Hepatic stellate cell (primary cell): ENCODE measurements at regions not wholly inside any gene's neighbourhood (a gene's known extent, or its start where the extent isn't known, plus 50 kb on each side); places are given as distances from the start of the nearest gene placed in this dataset.

ENCODE experiments used
- DNase-seq: peaks from one replicate; pipeline ENCODE4 v3.0.0; 2011; ENCODE audit warnings: low spot score

DNA sequence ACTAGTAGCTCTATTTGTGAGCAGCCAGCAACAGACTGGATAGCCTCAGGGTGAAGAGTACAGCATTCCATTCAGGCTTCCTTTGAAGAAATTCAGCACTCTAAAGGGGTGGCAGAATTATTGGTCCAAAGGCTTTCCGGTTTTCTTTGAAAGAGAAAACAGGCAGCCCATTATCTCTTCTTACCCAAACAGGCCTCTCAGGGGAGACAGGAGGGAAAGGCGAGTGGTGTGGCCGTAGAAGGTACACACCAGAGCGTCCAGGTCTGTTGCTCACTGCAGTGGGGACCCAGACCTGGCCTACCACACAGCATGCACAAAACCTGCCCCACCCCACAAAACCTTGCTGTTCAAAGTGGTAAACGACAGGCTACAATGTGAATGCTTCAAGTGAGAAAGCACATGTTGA lies 83.3 kb downstream of the ZNF608 start:
- no peak for DNase-seq

DNA sequence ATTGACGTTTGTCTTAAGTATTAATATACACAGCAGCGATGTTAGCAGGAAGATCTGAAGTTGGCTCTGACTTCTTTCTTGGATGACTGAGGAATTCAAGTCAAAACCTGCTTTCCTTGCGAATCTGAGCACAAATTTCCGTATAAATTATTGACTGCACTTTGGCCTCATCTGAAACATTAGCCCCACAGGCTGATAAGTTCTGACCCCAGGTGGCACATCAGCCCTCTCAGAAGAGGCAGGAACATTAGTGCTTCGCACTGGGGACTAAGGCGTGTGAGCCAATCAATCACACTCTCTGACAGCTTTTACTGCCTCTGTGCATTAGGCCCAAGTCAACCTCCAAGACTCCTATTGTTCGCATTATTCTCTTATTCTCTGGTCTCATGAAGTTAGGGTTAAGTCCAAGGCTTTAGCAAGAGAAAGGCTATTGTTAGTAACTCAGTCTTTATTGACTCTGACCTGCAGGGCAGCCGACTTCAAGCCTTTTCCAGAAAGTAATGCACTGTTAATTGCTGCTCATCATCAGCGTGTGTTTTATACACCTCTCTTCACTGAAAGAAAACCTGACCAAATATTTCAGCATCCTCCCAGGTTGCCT lies 84.2 kb downstream of the ZNF608 start:
- no peak for DNase-seq

DNA sequence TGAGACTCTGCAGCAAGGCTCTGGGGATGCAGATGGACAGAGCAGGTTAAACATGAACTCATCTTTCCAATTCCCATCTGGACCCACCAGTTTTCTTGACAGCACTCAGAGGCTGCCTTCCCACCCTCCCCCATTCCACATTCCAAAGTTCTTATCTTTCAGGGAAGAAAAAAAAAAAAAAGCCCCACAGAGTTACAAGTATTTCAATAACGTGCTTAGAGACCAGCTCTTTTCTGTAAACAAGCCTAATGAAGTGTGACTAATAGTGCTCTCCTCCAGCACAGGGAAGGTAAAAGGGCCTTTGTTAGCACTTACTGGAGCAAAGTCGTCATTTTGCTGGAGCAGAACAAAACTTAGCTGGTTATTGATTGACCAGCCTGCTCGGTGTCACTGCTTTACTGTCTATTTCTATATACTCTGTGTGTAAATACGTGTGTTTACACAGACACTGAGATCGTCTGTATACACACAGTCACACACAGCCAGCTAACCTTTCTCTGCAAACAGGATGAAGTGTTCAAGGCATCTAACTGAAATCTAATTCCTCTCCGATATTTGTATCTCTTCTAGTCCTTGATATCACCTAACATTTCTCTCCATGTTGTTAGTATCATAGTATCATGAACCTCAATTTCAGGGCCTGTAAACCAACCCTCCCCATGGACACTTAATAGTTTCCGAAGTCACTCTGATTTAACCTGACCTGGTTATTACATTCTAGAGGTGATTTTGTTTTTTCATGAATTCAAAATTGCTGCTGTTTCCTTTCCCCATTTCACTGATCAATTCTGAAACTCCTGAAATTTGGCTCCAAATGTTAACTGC lies 84.9 kb downstream of the ZNF608 start:
- DNase-seq, result peak; percentile 32

DNA sequence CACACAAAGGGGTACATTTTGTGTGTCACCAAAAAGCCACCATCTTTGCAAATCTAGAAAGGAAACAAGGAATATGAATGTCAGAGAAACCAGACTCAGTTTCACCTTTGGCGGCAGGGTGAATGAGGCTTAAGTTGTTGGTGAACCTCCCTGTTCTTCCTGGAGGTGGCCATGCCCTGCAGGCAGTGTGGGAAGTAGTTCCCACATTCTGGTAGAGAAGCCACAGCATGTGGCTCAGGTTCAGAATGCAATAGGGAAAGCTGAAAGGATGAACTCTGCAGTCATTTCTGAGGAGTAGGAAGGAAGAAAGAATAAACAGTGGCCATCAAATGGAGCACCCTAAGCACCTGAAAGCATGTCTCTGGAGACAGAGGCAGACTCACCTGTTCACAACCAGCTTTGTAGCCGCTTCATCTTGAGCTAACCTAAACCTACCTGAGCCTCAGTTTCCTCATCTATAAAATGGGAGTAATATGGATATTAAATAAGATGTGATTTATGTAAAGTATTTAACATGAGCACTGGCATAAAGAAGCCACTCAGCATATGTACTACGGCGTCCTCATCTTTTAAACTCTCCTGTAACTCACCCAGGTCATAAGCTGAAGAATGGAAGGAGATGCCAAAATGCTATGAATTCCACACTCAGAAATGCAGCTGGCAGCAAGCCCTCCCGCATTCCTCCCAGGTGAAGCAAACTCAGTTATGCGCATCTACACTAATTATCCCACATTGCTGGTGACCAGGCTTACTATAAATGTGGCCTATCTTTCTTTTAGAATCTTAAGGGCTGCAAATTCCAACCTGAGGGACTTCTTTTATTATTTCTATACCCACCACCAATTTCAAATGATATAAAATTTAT lies 86.0 kb downstream of the ZNF608 start:
- no peak for DNase-seq

DNA sequence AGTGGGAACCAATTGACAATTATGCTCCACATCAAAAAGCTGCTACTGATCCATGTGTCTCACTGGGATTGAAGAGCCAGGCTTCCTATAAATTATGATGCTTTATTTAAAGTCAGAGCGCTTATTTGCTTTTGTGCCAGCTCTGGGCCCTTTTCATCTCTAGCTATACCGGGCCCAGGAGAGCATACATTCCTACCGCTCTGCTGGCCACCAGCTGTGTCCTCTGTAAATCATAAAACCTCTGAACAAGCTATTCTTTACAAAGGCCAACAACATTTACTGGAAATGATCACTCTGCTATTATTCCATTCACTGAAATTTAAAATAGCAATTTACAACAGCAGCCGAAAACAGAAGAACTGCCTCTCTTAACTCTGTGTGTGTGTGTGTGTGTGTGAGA lies 86.6 kb downstream of the ZNF608 start:
- DNase-seq, result no peak

DNA sequence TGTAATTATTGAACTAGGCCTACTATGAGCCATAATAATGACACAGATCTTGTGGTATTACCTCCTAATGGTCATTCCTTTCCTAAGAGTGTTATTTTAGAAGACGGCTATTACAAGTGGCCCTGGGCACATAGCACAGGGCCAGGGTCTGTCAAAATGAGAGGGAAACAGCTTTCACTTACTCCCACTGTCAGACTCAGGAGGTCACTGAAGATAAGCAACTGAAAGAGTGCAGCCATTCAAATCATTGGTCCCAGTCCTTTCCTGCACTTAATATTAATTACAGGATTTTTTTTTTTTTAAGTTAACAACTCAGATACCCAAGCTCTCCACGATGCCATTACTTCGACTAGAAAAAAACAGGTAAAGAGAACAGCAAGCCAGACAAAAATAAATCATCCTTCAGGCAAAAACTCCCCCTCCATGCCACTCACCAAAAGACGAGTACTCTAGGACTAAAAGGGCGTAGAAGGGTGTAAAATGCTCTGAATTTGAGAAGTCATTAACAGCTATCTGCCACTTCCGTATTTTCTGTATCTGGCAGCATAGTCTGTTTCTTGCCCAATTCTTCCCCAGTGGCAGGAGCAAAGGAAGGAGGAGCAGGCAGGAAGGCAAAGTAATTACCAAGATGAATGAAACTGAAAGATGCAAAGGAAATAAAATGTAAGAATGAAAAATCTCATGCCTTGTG lies 87.4 kb downstream of the ZNF608 start:
- no peak for DNase-seq

DNA sequence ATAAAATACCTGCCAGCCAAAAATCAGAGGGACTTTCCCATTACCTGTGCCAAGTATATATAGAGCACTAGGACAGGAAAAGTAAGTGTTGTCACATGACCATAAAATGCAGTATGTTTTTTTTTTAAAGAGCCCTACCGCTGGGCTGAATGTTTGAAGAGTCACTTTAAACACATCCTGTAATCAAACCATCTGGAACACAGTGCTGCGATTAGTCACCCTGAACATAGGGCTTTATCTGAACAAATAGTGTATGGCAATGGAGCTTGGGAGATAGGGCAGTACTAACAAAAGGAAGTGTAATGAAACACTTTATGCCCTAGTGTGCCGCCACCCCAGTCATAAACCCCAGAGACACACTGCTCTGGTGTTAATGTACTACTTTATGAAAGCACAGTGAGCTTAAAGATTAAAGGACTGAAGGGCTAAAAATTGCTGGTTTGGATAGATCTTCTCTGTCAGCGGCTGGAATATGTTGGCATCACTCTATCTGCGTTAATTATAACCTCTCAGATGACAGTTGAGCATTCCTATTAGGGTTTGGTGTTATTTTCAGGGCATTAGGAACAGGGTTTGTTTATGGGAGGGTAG lies 90.4 kb downstream of the ZNF608 start:
- DNase-seq, result peak; percentile 64

DNA sequence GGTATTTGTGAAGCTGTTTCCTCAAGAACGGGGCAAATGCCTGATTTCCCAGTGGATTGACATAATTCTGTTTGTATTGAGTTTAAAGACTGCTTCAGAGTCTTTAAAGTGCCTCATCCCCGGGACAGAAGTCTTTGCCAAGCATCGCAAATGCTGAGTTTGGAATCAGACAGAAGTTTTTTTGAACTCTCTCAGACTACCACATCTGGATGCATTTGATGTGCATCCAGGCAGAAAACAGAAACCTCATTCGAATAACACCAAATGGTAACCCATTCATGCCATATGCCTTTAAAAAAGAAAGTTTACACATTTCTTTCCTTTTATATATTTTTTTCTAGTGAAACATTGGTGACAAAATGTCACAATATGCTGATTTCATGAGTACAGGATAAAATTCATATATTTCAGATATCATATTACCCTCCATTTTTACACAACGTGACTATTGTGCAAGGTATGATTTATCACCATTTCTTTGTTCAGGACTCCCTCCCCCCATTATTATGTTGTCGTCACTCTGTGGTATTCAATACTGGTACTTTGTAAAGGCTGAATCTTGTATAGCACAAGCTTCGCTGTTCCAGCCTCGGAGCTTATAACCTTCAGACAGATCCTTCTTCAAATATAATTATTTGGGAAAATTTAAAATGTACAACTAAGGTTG lies 91.1 kb downstream of the ZNF608 start:
- no peak for DNase-seq

DNA sequence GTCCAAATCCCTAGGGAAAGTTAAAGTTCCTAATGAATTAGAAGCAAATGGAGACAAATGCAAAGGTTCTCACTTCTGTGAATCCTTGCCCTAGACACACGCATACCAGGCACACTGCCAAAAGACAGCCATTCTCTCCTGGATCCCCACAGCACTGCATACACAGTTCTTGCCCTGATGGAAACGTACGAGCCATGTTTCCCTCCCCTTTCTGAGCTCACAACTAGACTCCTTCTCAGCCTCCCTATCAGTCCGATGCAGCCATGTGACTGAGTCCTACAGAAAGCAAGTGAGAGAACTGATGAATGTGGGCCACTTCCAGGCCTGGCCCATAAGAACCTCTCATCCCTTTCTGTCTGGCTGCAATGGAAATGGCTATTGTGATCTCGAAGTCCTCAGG lies 92.0 kb downstream of the ZNF608 start:
- no peak for DNase-seq

DNA sequence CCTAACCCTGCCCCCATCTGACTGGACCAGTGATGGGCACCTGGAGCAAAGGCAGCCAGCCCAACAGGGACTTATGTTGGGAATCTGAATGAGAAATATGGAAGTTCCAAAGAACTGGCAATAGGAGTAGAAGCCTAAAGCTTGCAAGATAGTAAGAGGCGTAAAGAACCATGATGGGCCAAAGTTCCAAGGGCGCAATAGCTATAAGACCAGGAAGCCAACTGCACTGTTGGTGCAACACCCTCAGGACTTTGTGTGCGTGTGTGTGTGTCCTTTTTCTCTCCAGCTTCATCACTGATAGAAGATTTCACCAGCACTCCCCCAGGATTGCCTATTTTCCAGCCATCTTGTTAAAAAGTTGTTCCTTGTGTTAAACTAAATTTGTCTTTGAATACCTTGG lies 92.8 kb downstream of the ZNF608 start:
- DNase-seq, result no peak

DNA sequence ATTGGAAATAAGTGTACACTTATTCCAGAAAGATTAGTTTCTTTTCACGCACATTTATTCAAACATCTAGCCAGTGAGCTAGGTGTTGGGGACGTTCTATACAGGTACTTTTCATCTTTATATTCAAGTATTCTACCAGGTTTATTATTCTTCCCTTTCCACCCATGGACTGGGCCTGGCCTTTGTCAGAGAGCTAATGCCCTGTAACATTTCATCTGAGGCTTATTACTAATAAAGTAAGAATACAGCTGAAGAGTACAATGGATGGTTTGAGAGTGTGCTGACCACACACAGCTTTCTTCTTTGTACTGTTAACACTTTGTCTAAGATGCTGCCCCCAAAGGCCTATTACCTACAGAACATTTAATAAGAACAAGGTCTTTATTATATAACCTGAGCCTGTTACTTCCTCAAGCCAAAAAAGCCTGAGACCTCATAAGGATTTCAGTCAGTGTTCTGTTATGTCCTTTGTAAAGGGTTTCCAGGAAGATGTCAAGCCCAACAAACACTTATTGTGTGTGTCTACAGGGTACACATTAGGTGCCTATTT lies 93.5 kb downstream of the ZNF608 start:
- no peak for DNase-seq

DNA sequence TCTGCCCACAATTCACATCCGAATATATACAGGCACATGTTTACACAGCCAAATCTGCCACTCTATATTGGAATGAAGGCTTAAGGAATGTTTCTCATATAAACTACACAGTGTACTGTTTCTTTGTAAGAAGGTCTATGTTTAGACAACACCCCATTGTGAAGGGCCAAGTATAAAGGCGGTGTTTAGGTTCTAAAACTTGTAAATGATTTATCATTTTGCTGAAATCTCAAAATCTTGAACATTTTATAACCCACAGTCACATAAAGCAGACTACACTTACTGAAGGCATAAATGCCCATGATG lies 94.0 kb downstream of the ZNF608 start:
- DNase-seq, result no peak

DNA sequence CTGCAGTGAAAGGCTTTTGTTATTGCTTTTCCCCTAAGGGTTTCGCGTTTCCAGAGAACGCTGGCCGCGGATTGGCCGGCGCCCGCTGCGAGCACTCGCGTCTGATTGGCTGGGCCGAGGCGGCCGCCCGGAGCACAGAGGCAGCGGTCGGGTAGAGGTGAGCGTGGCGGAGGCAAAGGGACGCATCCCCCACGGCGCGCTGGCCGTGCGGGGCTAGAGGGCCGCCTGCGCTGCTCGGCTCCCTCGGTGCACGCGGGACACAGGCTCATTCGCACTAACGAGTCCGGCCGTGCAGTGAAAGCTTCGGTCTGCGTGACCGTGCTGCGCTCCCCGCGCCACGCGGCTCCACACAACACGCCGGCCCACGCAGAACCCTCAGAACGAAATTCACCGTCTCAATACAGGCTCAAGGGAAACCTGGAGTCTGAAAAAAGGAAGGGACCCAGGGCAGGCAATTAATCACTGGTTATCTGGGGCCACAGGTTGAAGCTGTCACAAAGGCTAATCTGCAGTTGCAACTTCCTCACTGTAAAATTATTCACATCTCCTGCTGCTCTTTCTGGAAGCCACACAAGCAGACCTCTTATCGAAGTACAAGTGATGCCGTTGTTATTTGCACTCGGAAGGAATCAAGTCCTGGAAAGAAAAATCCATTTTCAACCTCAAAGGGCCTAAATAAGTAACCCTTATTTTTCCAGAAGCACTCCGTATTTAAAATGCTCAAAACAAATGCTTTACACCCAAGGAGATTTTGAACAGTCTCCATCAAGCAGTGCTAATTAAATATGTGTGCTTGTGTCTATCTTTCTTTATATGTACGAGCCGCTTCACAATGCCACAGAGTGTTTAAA lies 94.6 kb downstream of the ZNF608 start:
- DNase-seq, result peak; percentile 85

DNA sequence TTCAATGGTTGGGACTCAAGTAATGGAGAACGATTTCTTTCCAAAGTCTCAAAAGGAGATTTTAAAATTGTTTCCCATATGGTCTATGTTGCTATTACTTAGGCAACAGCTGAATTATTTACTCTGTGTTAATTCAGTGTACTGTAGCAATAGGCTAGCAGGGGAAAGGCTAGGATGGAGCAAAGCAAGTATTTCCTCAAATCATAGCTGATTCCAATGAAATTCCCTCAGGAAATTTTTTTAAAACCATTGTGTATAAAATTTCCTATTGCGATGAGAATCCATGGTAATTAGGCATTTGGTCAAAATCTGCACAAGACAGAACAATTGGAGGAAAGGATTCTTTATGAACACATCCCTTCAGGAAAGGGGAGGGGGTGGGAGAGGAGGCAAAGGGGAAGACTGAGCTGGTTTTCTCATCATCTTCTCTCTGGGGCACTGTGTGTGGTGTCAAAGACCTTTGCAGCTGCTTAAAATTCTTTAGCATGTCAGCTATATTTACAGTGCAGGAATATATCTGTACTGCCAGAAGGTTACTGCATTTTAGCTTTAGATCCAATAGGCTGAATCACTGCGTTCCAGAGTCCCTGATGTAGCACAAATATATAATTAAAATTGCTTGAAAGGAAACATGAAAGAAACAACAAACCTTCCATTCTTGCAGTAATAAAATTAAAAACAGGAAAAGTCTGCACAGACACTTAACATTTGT lies 95.3 kb downstream of the ZNF608 start:
- no peak for DNase-seq

DNA sequence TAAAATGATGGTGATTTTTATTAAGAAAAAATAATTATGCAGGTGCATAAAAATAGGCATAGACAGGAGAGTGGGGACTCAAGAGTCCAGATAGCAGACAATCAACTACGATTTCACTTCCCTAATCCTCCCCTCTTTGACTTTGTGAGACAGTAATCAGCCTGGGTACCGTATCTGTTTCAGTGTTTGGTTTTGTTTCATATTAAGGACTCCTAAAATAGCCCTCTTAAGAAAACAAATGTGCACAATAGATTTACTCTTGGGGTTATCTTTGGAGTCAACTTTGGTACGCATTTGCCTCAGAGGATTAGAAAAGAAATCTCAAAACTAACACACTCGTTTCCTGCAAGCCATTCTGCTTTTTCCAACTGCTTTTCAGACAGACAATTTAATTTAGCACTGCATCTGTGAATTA lies 96.3 kb downstream of the ZNF608 start:
- DNase-seq, result no peak

DNA sequence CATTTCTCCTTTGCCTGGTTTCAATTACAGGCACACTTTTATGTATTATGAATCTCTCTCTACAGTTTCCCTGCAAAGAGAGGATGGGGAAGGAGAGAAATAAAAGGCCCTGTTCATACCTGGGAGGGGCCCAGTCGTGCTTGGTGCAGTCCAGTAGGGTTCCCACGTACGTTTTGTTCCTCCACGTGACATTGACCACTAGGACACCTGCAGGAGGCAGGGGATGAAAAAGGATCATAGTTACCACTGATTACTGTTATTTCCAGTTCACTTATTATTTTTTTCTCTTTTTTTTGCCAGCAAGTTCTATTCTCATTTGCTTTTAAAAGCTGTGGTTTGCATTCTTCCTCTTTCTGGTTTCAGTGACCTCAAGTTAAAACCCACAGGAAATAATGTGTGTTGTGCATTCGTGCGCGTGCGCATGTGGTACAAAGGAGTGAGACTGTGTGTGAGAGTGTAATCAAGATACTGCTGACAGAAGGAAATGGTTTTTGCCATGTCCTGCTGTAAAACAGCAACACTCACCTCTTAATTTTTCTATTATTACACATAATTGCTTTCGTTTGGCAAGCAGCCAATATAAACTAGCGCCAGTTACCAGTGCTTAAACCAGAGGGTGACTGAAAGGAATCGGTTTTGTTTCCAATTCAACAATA lies 96.8 kb downstream of the ZNF608 start:
- DNase-seq, result peak; percentile 86

DNA sequence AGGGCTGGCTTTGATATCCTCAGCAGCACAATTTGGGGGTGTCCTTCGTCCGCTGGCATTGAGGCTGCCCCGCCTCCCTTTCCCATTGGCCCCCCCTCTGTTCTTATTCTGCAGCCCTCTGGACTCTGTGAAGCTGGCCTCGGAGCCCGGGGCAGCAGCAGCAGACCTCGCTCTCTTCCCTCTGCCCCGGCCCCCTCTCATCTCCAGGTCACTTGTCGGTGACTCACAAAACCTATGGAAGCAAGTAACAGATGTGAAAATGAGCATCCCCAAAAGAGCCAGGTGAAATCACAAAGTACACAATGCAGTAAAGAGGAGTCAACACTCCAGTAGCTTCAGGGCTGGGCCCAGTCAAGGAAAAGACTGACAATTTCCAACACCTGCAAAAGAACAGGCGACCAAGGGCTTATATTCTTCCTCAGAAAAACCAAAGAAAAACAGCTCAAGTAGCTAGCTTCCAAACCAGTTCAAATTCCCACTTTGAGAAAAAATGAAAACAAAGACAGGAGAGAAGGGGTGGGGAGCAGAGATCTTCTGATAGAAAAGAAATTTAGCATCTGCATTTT lies 97.5 kb downstream of the ZNF608 start:
- DNase-seq, result no peak

DNA sequence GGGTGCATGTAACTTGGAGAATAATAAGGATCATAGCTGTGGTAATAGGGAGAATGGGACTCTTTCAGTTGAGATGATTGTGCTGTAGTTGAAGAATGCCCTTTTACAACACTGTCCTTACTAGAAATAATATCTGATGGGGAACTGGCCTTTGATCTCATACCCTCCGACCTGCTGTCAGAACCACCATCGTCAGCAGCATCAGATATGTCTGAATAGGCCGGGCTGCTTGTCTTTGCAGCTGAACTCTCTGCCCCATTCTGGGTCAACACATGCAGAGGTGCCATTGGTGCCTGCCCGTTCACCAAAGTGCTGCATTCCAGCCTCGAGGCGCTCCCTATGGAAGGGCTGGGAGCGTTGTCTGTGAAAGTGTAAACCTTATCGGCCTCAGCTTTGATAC lies 99.1 kb downstream of the ZNF608 start:
- no peak for DNase-seq

DNA sequence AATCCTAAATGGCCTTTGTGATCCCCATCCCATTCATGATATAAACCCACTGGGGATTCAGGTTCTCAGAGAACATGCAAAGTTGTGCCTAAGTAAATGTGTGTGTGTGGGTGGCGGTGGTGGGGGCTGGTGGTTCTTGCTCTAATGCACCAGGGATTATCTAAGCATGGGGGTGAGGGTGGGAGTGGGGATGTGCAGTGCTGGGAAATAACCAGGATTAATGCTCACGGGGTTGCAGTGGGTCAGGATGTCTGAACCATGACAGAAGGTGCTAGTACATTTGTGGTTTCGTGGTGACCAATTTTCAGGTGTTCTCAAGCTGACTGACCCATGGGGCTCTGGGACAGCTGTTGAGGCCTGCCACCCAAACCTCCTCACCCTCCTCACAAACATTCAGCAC lies 101.0 kb downstream of the ZNF608 start:
- no peak for DNase-seq
